Common myeloid progenitor, CD34-positive (primary cell): ENCODE measurements at regions not wholly inside any gene's neighbourhood (a gene's known extent, or its start where the extent isn't known, plus 50 kb on each side); places are given as distances from the start of the nearest gene placed in this dataset.

ENCODE experiments used
- CTCF ChIA-PET: fragments of 350-600 bp; sonication (Branson Sonifier 250); formaldehyde crosslinking; loops from one replicate; lab custom pipeline; 2021; ENCODE audit warnings: antibody characterized with exemption; lab: Charles Lee
- POLR2A ChIA-PET: fragments of 350-600 bp; sonication (Branson Sonifier 250); formaldehyde crosslinking; loops from one replicate; lab custom pipeline; 2021; ENCODE audit warnings: antibody characterized with exemption; lab: Charles Lee
- DNase-seq, 3 donors: peaks; one replicate each; pipeline versions ENCODE4 v3.0.0 to v3.0.0-alpha.2; 2013
- H3K27ac ChIP-seq, 2 experiments: 1 replicate in 1 of 2; 2 replicates in 1 of 2; pipeline ENCODE4 v1.7.0; 2013; ENCODE audit warnings: inconsistent platforms in 2 of 2, low read length in 2 of 2, mild to moderate bottlenecking in 2 of 2, low read depth in 1 of 2, moderate library complexity in 1 of 2; ENCODE audit not compliant: severe bottlenecking in 2 of 2, insufficient read depth in 1 of 2, poor library complexity in 1 of 2
- H3K27me3 ChIP-seq, 5 experiments: replicated peaks in 2 of 5; 1 replicate in 3 of 5; 2 replicates in 2 of 5; pipeline versions ENCODE4 v1.6.1 to v1.7.0; 2013; ENCODE audit warnings: low read length in 4 of 5, mild to moderate bottlenecking in 2 of 5, moderate library complexity in 2 of 5, inconsistent platforms in 1 of 5; ENCODE audit not compliant: insufficient read depth in 5 of 5, control insufficient read depth in 4 of 5
- H3K36me3 ChIP-seq, 4 experiments: 1 replicate in 2 of 4; 2 replicates in 2 of 4; pipeline versions ENCODE4 v1.6.1 to v1.7.0; 2013; ENCODE audit warnings: low read length in 3 of 4, control low read depth in 1 of 4, mild to moderate bottlenecking in 1 of 4; ENCODE audit not compliant: control insufficient read depth in 4 of 4, insufficient read depth in 4 of 4
- H3K4me1 ChIP-seq, 4 experiments: 1 replicate in 3 of 4; 2 replicates in 1 of 4; pipeline versions ENCODE4 v1.6.1 to v1.7.1; 2013; ENCODE audit warnings: low read length in 3 of 4, mild to moderate bottlenecking in 3 of 4, control low read depth in 1 of 4, inconsistent platforms in 1 of 4, moderate library complexity in 1 of 4; ENCODE audit not compliant: control insufficient read depth in 4 of 4, insufficient read depth in 4 of 4; ENCODE audit errors: control extremely low read depth in 1 of 4
- H3K4me3 ChIP-seq, 7 experiments: 1 replicate in 4 of 7; 2 replicates in 3 of 7; pipeline versions ENCODE4 v1.5.1 to v1.7.0; 2013; ENCODE audit warnings: mild to moderate bottlenecking in 7 of 7, low read length in 6 of 7, moderate library complexity in 6 of 7, inconsistent platforms in 2 of 7, low read depth in 2 of 7, control low read depth in 1 of 7; ENCODE audit not compliant: insufficient read depth in 4 of 7, control insufficient read depth in 1 of 7; ENCODE audit errors: extremely low read depth in 1 of 7
- H3K9me3 ChIP-seq, 5 experiments: 1 replicate in 4 of 5; 2 replicates in 1 of 5; pipeline versions ENCODE4 v1.6.1 to v1.7.1; 2013; ENCODE audit warnings: low read length in 4 of 5, mild to moderate bottlenecking in 2 of 5, inconsistent platforms in 1 of 5, low read depth in 1 of 5, moderate library complexity in 1 of 5; ENCODE audit not compliant: control insufficient read depth in 4 of 5, insufficient read depth in 2 of 5; ENCODE audit errors: control extremely low read depth in 1 of 5
- WGBS: methylation state at CpG from one replicate; pipeline ENCODE4 v1.1.5; 2013; ENCODE audit not compliant: insufficient coverage; 5-methylcytosine and 5-hydroxymethylcytosine counted together

- Histone ChIP-seq H3K36me3 (no peaks in the 10 kb centered on the region), H3K27ac (no peak overlapping the region), H3K27me3 (no peaks in the 10 kb centered on the region), H3K4me1 (no peaks in the 10 kb centered on the region), H3K4me3 (no peak overlapping the region), H3K9me3 (no peaks in the 10 kb centered on the region)
- ChIA-PET POLR2A (no interaction called here), CTCF (no interaction called here)
- WGBS = 100% methylated on average over 1 of the region's 3 CpGs
- DNase-seq = no peak
Measured at GRCh38 chr4:59904331-59904730, 1295.8 kb upstream of the ADGRL3 start.

- no peak overlapping the region for H3K4me3 ChIP-seq
- H3K4me1 ChIP-seq = no peaks in the 10 kb centered on the region
- no peaks in the 10 kb centered on the region for H3K27me3 ChIP-seq
- DNase-seq = no peak
- H3K36me3 ChIP-seq = no peaks in the 10 kb centered on the region
- 70% methylated on average over 2 of the region's 3 CpGs for WGBS
- peaks cover 0 to 2% (median 0%) of the 10 kb centered on the region in 5 experiments for H3K9me3 ChIP-seq
- ChIA-PET CTCF (no interaction called here), POLR2A (no interaction called here)
- H3K27ac ChIP-seq = no peak overlapping the region
Measured at GRCh38 chr4:59920416-59920815, 1279.7 kb upstream of the ADGRL3 start.

- H3K27ac ChIP-seq = no peak overlapping the region
- no peak for DNase-seq
- ChIA-PET POLR2A (no interaction called here), CTCF (interaction anchor here (0.7 kb wide), 1 partner anchor 649 kb away, joined by 3 read pairs; no protein-coding TSS in a partner anchor)
- H3K4me1 ChIP-seq = no peaks in the 10 kb centered on the region
- no peaks in the 10 kb centered on the region for H3K27me3 ChIP-seq
- no peaks in the 10 kb centered on the region for H3K36me3 ChIP-seq
- peaks cover 0 to 2% (median 0%) of the 10 kb centered on the region in 5 experiments for H3K9me3 ChIP-seq
- H3K4me3 ChIP-seq = no peak overlapping the region
- WGBS = 100% methylated on average over 1 of the region's 1 CpG
Measured at GRCh38 chr4:59925290-59925689, 1274.8 kb upstream of the ADGRL3 start.

GRCh38 chr4:59936566-59936965, 1263.6 kb upstream of the ADGRL3 start:
- Histone ChIP-seq H3K27me3 (no peaks in the 10 kb centered on the region), H3K27ac (no peak overlapping the region), H3K4me3 (no peak overlapping the region), H3K4me1 (no peaks in the 10 kb centered on the region), H3K9me3 (no peaks in the 10 kb centered on the region), H3K36me3 (no peaks in the 10 kb centered on the region)
- WGBS = 100% methylated on average over 2 of the region's 3 CpGs
- no peak for DNase-seq
- ChIA-PET POLR2A (no interaction called here), CTCF (no interaction called here)

GRCh38 chr4:59938166-59938565, 1262.0 kb upstream of the ADGRL3 start:
- ChIA-PET POLR2A (no interaction called here), CTCF (no interaction called here)
- no peaks in the 10 kb centered on the region for H3K36me3 ChIP-seq
- no peak overlapping the region for H3K4me3 ChIP-seq
- no peak for DNase-seq
- H3K27ac ChIP-seq = no peak overlapping the region
- H3K9me3 ChIP-seq = no peaks in the 10 kb centered on the region
- H3K27me3 ChIP-seq = no peaks in the 10 kb centered on the region
- WGBS = 100% methylated on average over 1 of the region's 1 CpG
- no peaks in the 10 kb centered on the region for H3K4me1 ChIP-seq

- Histone ChIP-seq H3K27ac (no peak overlapping the region), H3K36me3 (no peaks in the 10 kb centered on the region), H3K4me3 (no peak overlapping the region), H3K27me3 (no peaks in the 10 kb centered on the region), H3K9me3 (peaks cover 0 to 2% (median 0%) of the 10 kb centered on the region in 5 experiments), H3K4me1 (no peaks in the 10 kb centered on the region)
- WGBS = no CpG with 5 or more reads among the region's 2 CpGs
- no peak for DNase-seq
- ChIA-PET POLR2A (no interaction called here), CTCF (no interaction called here)
Measured at GRCh38 chr4:59945277-59945676, 1254.8 kb upstream of the ADGRL3 start.

GRCh38 chr4:59945716-59946115, 1254.4 kb upstream of the ADGRL3 start:
- no peaks in the 10 kb centered on the region for H3K4me1 ChIP-seq
- peaks cover 0 to 2% (median 0%) of the 10 kb centered on the region in 5 experiments for H3K9me3 ChIP-seq
- CTCF ChIA-PET = no interaction called here
- DNase-seq = no peak
- POLR2A ChIA-PET = no interaction called here
- no peaks in the 10 kb centered on the region for H3K27me3 ChIP-seq
- H3K4me3 ChIP-seq = no peak overlapping the region
- no peaks in the 10 kb centered on the region for H3K36me3 ChIP-seq
- WGBS = no CpG with 5 or more reads among the region's 1 CpG
- H3K27ac ChIP-seq = no peak overlapping the region
